ENCODE measurements at regions not wholly inside any gene's neighbourhood (a gene's known extent, or its start where the extent isn't known, plus 50 kb on each side); places are given as distances from the start of the nearest gene placed in this dataset.

DNA sequence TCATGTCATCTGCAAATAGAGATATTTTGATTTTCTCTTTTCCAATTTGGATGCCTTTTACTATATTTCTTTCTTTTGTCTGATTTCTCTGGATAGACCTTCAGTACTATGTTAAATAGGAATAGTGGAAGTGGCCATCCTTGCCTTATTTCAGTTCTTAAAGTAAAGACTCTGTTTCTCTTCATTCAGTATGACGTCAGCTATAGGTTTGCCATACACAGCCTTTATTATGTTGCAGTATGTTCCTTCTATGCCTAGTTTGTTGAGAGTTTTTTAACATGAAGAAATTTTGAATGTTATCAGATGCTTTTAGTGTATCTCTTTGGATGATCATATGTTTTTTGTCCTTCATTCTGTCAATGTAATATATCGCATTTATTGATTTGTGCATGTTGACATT is 566.7 kb upstream of the ROBO1 start (continued):
- TF ChIP-seq, protein P1, sequence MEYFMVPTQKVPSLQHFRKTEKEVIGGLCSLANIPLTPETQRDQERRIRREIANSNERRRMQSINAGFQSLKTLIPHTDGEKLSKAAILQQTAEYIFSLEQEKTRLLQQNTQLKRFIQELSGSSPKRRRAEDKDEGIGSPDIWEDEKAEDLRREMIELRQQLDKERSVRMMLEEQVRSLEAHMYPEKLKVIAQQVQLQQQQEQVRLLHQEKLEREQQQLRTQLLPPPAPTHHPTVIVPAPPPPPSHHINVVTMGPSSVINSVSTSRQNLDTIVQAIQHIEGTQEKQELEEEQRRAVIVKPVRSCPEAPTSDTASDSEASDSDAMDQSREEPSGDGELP (CRISPR knock-in tag; IDR thresholded peaks at IDR 0.05; ENCODE audit: borderline replicate concordance) = no peak
- TF ChIP-seq SNRNP70 (optimal IDR thresholded peaks at IDR 0.05; ENCODE audit: low read depth, low read length) (no peak), ESRRB (CRISPR knock-in tag; IDR thresholded peaks at IDR 0.05; ENCODE audit: borderline replicate concordance) (no peak), ARNT (IDR thresholded peaks at IDR 0.05) (no peak), SAFB (IDR thresholded peaks at IDR 0.05; ENCODE audit: borderline replicate concordance, low read depth, low read length) (no peak), ZNF197 (CRISPR knock-in tag; IDR thresholded peaks at IDR 0.05; ENCODE audit: low read depth) (no peak), RBM17 (IDR thresholded peaks at IDR 0.05; ENCODE audit: borderline replicate concordance, low read depth, low read length) (no peak), MCM2 (IDR thresholded peaks at IDR 0.05; ENCODE audit: low read depth) (no peak), HDAC1 (IDR thresholded peaks at IDR 0.05) (no peak), HDAC3 (IDR thresholded peaks at IDR 0.05; ENCODE audit: borderline replicate concordance, partially characterized antibody) (no peak)
- TF ChIP-seq, protein P2, sequence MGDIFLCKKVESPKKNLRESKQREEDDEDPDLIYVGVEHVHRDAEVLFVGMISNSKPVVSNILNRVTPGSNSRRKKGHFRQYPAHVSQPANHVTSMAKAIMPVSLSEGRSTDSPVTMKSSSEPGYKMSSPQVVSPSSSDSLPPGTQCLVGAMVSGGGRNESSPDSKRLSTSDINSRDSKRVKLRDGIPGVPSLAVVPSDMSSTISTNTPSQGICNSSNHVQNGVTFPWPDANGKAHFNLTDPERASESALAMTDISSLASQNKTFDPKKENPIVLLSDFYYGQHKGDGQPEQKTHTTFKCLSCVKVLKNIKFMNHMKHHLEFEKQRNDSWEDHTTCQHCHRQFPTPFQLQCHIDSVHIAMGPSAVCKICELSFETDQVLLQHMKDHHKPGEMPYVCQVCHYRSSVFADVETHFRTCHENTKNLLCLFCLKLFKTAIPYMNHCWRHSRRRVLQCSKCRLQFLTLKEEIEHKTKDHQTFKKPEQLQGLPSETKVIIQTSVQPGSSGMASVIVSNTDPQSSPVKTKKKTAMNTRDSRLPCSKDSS (IDR thresholded peaks at IDR 0.05; ENCODE audit: low read depth, partially characterized antibody) = no peak
- TF ChIP-seq, protein P3, sequence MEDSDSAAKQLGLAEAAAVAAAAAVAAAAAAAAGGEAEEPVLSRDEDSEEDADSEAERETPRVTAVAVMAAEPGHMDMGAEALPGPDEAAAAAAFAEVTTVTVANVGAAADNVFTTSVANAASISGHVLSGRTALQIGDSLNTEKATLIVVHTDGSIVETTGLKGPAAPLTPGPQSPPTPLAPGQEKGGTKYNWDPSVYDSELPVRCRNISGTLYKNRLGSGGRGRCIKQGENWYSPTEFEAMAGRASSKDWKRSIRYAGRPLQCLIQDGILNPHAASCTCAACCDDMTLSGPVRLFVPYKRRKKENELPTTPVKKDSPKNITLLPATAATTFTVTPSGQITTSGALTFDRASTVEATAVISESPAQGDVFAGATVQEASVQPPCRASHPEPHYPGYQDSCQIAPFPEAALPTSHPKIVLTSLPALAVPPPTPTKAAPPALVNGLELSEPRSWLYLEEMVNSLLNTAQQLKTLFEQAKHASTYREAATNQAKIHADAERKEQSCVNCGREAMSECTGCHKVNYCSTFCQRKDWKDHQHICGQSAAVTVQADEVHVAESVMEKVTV (CRISPR knock-in tag; IDR thresholded peaks at IDR 0.05) = no peak
- TF ChIP-seq, protein P4, sequence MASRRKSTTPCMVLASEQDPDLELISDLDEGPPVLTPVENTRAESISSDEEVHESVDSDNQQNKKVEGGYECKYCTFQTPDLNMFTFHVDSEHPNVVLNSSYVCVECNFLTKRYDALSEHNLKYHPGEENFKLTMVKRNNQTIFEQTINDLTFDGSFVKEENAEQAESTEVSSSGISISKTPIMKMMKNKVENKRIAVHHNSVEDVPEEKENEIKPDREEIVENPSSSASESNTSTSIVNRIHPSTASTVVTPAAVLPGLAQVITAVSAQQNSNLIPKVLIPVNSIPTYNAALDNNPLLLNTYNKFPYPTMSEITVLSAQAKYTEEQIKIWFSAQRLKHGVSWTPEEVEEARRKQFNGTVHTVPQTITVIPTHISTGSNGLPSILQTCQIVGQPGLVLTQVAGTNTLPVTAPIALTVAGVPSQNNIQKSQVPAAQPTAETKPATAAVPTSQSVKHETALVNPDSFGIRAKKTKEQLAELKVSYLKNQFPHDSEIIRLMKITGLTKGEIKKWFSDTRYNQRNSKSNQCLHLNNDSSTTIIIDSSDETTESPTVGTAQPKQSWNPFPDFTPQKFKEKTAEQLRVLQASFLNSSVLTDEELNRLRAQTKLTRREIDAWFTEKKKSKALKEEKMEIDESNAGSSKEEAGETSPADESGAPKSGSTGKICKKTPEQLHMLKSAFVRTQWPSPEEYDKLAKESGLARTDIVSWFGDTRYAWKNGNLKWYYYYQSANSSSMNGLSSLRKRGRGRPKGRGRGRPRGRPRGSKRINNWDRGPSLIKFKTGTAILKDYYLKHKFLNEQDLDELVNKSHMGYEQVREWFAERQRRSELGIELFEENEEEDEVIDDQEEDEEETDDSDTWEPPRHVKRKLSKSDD (conservative IDR thresholded peaks at IDR 0.05; ENCODE audit: low read length) = no peak
- TF ChIP-seq, protein P5, sequence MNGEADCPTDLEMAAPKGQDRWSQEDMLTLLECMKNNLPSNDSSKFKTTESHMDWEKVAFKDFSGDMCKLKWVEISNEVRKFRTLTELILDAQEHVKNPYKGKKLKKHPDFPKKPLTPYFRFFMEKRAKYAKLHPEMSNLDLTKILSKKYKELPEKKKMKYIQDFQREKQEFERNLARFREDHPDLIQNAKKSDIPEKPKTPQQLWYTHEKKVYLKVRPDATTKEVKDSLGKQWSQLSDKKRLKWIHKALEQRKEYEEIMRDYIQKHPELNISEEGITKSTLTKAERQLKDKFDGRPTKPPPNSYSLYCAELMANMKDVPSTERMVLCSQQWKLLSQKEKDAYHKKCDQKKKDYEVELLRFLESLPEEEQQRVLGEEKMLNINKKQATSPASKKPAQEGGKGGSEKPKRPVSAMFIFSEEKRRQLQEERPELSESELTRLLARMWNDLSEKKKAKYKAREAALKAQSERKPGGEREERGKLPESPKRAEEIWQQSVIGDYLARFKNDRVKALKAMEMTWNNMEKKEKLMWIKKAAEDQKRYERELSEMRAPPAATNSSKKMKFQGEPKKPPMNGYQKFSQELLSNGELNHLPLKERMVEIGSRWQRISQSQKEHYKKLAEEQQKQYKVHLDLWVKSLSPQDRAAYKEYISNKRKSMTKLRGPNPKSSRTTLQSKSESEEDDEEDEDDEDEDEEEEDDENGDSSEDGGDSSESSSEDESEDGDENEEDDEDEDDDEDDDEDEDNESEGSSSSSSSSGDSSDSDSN (IDR thresholded peaks at IDR 0.05; ENCODE audit: borderline replicate concordance in 1 of 2, low read depth in 2 of 2, low read length in 2 of 2) = no peak

All from K562 (cell line).